Loucy (cell line): ENCODE measurements at regions not wholly inside any gene's neighbourhood (a gene's known extent, or its start where the extent isn't known, plus 50 kb on each side); places are given as distances from the start of the nearest gene placed in this dataset.
"Not testable (repeated sequence)": the region's sequence is repeated elsewhere in the genome, so short reads cannot be mapped to it uniquely, and the experiment has no call there.

Experiments used
- H2AFZ ChIP-seq: fragments of 200-600 bp; sonication (generic); 2 replicates; pipeline ENCODE4 v1.6.0; 2016; ENCODE audit warnings: antibody characterized with exemption, mild to moderate bottlenecking, low read length, moderate library complexity
- H3F3A ChIP-seq: fragments of 200-600 bp; 2 replicates; pipeline ENCODE4 v1.6.0; 2016; ENCODE audit warnings: antibody characterized with exemption, low read depth, mild to moderate bottlenecking
- H3K27me3 ChIP-seq: fragments of 200-600 bp; sonication (generic); 2 replicates; pipeline ENCODE4 v1.6.1; 2014; ENCODE audit warnings: low read length, mild to moderate bottlenecking; ENCODE audit not compliant: insufficient read depth, poor library complexity, severe bottlenecking
- H3K36me3 ChIP-seq: fragments of 200-600 bp; sonication (generic); 2 replicates; pipeline ENCODE4 v1.6.1; 2016; ENCODE audit warnings: low read length; ENCODE audit not compliant: insufficient read depth
- H3K4me1 ChIP-seq: fragments of 200-600 bp; sonication (generic); 2 replicates; pipeline ENCODE4 v1.5.1; 2014; ENCODE audit warnings: low read length, mild to moderate bottlenecking; ENCODE audit not compliant: insufficient read depth, poor library complexity, severe bottlenecking
- H3K4me2 ChIP-seq: fragments of 200-600 bp; sonication (generic); 2 replicates; pipeline ENCODE4 v1.6.0; 2014; ENCODE audit warnings: antibody characterized with exemption, low read length, low read depth, mild to moderate bottlenecking; ENCODE audit not compliant: poor library complexity, severe bottlenecking
- H3K4me3 ChIP-seq: fragments of 200-600 bp; sonication (generic); 2 replicates; pipeline ENCODE4 v1.5.1; 2014; ENCODE audit warnings: low read length, mild to moderate bottlenecking, mixed read lengths; ENCODE audit not compliant: poor library complexity, severe bottlenecking
- H3K79me2 ChIP-seq: fragments of 200-600 bp; sonication (generic); 2 replicates; pipeline ENCODE4 v1.6.1; 2014; ENCODE audit warnings: low read length; ENCODE audit not compliant: insufficient read depth
- H3K9ac ChIP-seq: fragments of 200-600 bp; sonication (generic); 2 replicates; pipeline ENCODE4 v1.6.0; 2014; ENCODE audit warnings: mild to moderate bottlenecking, low read depth, low read length, moderate library complexity; ENCODE audit not compliant: poor library complexity, severe bottlenecking
- H3K9me2 ChIP-seq: fragments of 200-600 bp; sonication (generic); replicated peaks from 2 replicates; pipeline ENCODE4 v1.6.1; 2016; ENCODE audit warnings: low read depth, low read length, mixed read lengths
- H3K9me3 ChIP-seq: fragments of 200-600 bp; sonication (generic); 2 replicates; pipeline ENCODE4 v1.6.1; 2014; ENCODE audit warnings: mild to moderate bottlenecking, antibody characterized with exemption, low read length, low read depth; ENCODE audit not compliant: insufficient read depth
- H4K20me1 ChIP-seq: fragments of 200-600 bp; sonication (generic); 2 replicates; pipeline ENCODE4 v1.6.0; 2014; ENCODE audit warnings: antibody characterized with exemption, low read length, mild to moderate bottlenecking; ENCODE audit not compliant: insufficient read depth, poor library complexity, severe bottlenecking
- EZH2phosphoT487 ChIP-seq: fragments of 200-600 bp; IDR thresholded peaks from 2 replicates; pipeline ENCODE4 v1.6.1; 2018; ENCODE audit warnings: antibody characterized with exemption, mild to moderate bottlenecking, moderate library complexity, borderline replicate concordance
- TF ChIP-seq, protein P1 (sequence below): fragments of 200-600 bp; sonication (generic); conservative IDR thresholded peaks from 2 replicates; pipeline ENCODE4 v1.5.1; 2014; ENCODE audit warnings: mild to moderate bottlenecking, antibody characterized with exemption, low read length

DNA sequence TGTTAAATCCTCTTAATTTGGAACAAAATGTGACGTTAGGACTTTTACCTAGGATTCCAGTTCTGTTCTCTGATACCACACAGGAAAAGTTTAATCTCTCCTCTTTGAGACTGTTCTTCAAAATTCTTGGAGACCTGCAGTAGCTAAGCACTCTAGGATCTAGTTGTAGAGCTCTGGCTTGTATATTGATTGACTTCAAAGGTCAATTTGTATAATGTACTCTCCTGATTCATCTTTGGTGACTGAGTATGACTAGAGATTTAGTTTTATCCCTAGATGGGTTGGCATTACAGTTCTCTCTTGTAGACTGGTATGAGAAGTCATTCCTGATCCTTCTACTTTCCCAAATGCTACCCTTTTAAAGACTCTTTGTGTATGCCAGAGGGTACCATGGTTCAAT lies 168.4 kb upstream of the TPRG1 start:
- H3K9me2 ChIP-seq: no peaks in the 10 kb centered on the region
- no peaks in the 10 kb centered on the region for H3K36me3 ChIP-seq
- no peak overlapping the region for H3K9ac ChIP-seq
- TF ChIP-seq EZH2phosphoT487: no peak
- TF ChIP-seq, protein P1, sequence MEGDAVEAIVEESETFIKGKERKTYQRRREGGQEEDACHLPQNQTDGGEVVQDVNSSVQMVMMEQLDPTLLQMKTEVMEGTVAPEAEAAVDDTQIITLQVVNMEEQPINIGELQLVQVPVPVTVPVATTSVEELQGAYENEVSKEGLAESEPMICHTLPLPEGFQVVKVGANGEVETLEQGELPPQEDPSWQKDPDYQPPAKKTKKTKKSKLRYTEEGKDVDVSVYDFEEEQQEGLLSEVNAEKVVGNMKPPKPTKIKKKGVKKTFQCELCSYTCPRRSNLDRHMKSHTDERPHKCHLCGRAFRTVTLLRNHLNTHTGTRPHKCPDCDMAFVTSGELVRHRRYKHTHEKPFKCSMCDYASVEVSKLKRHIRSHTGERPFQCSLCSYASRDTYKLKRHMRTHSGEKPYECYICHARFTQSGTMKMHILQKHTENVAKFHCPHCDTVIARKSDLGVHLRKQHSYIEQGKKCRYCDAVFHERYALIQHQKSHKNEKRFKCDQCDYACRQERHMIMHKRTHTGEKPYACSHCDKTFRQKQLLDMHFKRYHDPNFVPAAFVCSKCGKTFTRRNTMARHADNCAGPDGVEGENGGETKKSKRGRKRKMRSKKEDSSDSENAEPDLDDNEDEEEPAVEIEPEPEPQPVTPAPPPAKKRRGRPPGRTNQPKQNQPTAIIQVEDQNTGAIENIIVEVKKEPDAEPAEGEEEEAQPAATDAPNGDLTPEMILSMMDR: no peak
- H3K4me3 ChIP-seq: no peak overlapping the region
- H3K79me2 ChIP-seq: no peaks in the 10 kb centered on the region
- H4K20me1 ChIP-seq: no peaks in the 10 kb centered on the region
- H3K27me3 ChIP-seq: no peaks in the 10 kb centered on the region
- H3K4me2 ChIP-seq: no peak overlapping the region
- no peaks in the 10 kb centered on the region for H3F3A ChIP-seq
- no peaks in the 10 kb centered on the region for H3K9me3 ChIP-seq
- H2AFZ ChIP-seq: no peak overlapping the region
- H3K4me1 ChIP-seq: no peaks in the 10 kb centered on the region

DNA sequence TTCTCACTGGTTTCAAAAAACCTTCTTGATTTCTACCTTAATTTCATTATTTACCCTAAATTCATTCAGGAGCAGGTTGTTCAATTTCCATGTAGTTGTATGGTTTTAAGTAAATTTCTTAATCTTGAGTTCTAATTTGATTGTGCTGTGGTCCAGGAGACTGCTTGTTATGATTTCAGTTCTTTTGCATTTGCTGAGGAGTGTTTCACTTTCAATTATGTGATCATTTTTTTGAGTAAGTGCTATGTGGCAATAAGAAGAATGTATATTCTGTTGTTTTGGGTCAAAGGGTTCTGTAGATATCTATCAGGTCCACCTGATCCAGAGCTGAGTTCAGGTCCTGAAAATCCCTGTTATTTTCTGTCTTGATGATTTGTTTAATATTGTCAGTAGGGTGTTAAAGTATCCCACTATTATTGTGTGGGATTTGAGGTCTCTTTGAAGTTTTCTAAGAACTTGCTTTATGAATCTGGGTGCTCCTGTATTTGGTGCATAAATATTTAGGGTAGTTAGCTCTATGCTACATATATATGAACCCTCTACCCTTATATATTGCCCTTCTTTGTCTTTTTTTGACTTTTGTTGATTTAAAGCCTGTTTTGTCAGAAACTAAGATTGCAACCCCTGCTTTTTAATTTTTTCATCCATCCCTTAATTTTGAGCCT lies 158.4 kb upstream of the TPRG1 start:
- Histone ChIP-seq H3K36me3 (no peaks in the 10 kb centered on the region), H3K4me2 (no peak overlapping the region), H2AFZ (no peak overlapping the region), H3F3A (no peaks in the 10 kb centered on the region), H3K27me3 (no peaks in the 10 kb centered on the region), H3K4me3 (no peak overlapping the region), H3K9me2 (no peaks in the 10 kb centered on the region), H3K9me3 (peaks cover 9% of the 10 kb centered on the region; the same call in 1 of the 2 replicates), H3K4me1 (peaks cover 7% of the 10 kb centered on the region), H3K9ac (no peak overlapping the region), H4K20me1 (no peaks in the 10 kb centered on the region), H3K79me2 (no peaks in the 10 kb centered on the region)
- TF ChIP-seq, protein P1: no peak
- TF ChIP-seq EZH2phosphoT487: no peak

DNA sequence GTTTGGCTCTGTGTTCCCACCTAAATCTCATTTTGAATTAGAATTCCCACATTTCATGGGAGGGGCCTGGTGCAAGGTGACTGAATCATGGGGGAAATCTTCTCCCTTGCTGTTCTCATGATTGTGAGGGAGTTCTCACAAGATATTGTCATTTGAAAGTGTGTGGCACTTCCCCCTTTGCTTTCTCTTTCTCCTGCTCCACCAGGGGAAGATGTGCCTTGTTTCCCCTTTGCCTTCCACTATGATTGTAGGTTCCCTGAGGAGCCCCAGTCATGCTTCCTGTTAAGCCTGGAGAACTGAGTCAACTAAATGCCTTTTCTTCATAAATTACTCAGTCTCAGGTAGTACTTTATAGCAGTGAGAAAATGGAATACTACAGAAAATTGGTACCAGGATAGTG lies 157.2 kb upstream of the TPRG1 start:
- Histone ChIP-seq H4K20me1 (no peaks in the 10 kb centered on the region), H3F3A (no peaks in the 10 kb centered on the region), H3K79me2 (no peaks in the 10 kb centered on the region), H3K4me2 (no peak overlapping the region), H3K36me3 (no peaks in the 10 kb centered on the region), H3K9me2 (no peaks in the 10 kb centered on the region), H3K4me3 (no peak overlapping the region), H3K9ac (no peak overlapping the region), H3K4me1 (peaks cover 7% of the 10 kb centered on the region), H3K9me3 (peaks cover 9% of the 10 kb centered on the region; the same call in 1 of the 2 replicates), H2AFZ (no peak overlapping the region), H3K27me3 (no peaks in the 10 kb centered on the region)
- TF ChIP-seq, protein P1: no peak
- no peak for TF ChIP-seq EZH2phosphoT487

DNA sequence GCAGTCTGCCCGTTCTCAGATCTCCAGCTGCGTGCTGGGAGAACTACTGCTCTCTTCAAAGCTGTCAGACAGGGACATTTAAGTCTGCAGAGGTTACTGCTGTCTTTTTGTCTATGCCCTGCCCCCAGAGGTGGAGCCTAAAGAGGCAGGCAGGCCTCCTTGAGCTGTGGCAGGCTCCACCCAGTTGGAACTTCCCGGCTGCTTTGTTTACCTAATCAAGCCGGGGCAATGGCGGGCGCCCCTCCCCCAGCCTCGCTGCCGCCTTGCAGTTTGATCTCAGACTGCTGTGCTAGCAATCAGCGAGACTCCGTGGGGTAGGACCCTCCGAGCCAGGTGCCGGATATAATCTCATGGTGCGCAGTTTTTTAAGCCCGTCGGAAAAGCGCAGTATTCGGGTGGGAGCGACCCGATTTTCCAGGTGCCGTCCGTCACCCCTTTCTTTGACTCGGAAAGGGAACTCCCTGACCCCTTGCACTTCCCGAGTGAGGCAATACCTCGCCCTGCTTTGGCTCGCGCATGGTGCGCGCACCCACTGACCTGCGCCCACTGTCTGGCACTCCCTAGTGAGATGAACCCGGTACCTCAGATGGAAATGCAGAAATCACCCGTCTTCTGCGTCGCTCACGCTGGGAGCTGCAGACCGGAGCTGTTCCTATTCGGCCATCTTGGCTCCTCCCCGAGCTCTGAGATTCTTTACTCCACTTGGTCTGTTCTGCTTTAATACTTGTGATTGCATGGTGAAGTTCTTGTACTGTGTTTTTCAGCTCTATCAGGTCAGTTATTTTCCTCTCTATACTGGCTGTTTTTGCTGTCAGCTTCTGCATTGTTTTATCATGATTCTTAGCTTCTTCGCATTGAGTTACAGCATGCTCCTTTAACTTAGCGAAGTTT lies 148.9 kb upstream of the TPRG1 start:
- not testable (repeated sequence) for H3K27me3 ChIP-seq, H3K9me3 ChIP-seq, H4K20me1 ChIP-seq, H3K36me3 ChIP-seq, H3K4me2 ChIP-seq, H3K4me3 ChIP-seq, H3F3A ChIP-seq, H3K9ac ChIP-seq, H3K79me2 ChIP-seq, H2AFZ ChIP-seq, H3K9me2 ChIP-seq, H3K4me1 ChIP-seq
